NCI-H2107 treated with DMSO at 0.1 percent for 48 hours (cell line): ENCODE measurements at regions not wholly inside any gene's neighbourhood (a gene's known extent, or its start where the extent isn't known, plus 50 kb on each side); places are given as distances from the start of the nearest gene placed in this dataset.
"Not testable (repeated sequence)": the region's sequence is repeated elsewhere in the genome, so short reads cannot be mapped to it uniquely, and the experiment has no call there.

Source experiments
- DNase-seq: peaks from one replicate; lab custom pipeline; 2025; ENCODE audit not compliant: unreplicated experiment; lab: John Stamatoyannopoulos, UW

- not testable (repeated sequence) for DNase-seq
These were observed 217.2 kb downstream of the SEC23IP start for GRCh38 chr10:120109725-120110124.

GRCh38 chr10:120110196-120110595 lies 217.7 kb downstream of the SEC23IP start:
- DNase-seq = no peak

GRCh38 chr10:120111628-120112027 lies 219.1 kb downstream of the SEC23IP start:
- DNase-seq = no peak

- no peak for DNase-seq
These were observed 220.3 kb downstream of the SEC23IP start for GRCh38 chr10:120112809-120113208.

- DNase-seq = no peak
These were observed 223.4 kb downstream of the SEC23IP start for GRCh38 chr10:120115959-120116358.

GRCh38 chr10:120121768-120122167 lies 229.2 kb downstream of the SEC23IP start:
- DNase-seq = no peak

GRCh38 chr10:120131183-120131582 lies 238.7 kb downstream of the SEC23IP start:
- DNase-seq = no peak

- no peak for DNase-seq
These were observed 240.3 kb downstream of the SEC23IP start for GRCh38 chr10:120132811-120133210.

- no peak for DNase-seq
These were observed 246.2 kb downstream of the SEC23IP start for GRCh38 chr10:120138689-120139088.

- no peak for DNase-seq
These were observed 252.6 kb downstream of the SEC23IP start for GRCh38 chr10:120145107-120145506.

- DNase-seq = no peak
These were observed 264.2 kb downstream of the SEC23IP start for GRCh38 chr10:120156614-120157274.

GRCh38 chr10:120161111-120161510 lies 268.6 kb downstream of the SEC23IP start:
- DNase-seq = no peak

- no peak for DNase-seq
These were observed 269.9 kb downstream of the SEC23IP start for GRCh38 chr10:120162471-120162870.

- no peak for DNase-seq
These were observed 279.8 kb downstream of the SEC23IP start for GRCh38 chr10:120172356-120172755.

GRCh38 chr10:120174491-120174890 lies 282.0 kb downstream of the SEC23IP start:
- no peak for DNase-seq

GRCh38 chr10:120177330-120177729 lies 279.7 kb upstream of the PLPP4 start:
- DNase-seq = no peak

- no peak for DNase-seq
These were observed 276.9 kb upstream of the PLPP4 start for GRCh38 chr10:120180160-120180559.

GRCh38 chr10:120181154-120181553 lies 275.9 kb upstream of the PLPP4 start:
- DNase-seq = no peak

- no peak for DNase-seq
These were observed 274.6 kb upstream of the PLPP4 start for GRCh38 chr10:120182431-120182830.

- DNase-seq = no peak
These were observed 273.5 kb upstream of the PLPP4 start for GRCh38 chr10:120183546-120183945.

GRCh38 chr10:120184547-120185337 lies 272.3 kb upstream of the PLPP4 start:
- no peak for DNase-seq

GRCh38 chr10:120186506-120186905 lies 270.5 kb upstream of the PLPP4 start:
- DNase-seq = no peak
